ENCODE measurements at regions not wholly inside any gene's neighbourhood (a gene's known extent, or its start where the extent isn't known, plus 50 kb on each side); places are given as distances from the start of the nearest gene placed in this dataset.
A peak's percentile ranks its signal among the peaks of the same experiment; 100 is the strongest.

DNA sequence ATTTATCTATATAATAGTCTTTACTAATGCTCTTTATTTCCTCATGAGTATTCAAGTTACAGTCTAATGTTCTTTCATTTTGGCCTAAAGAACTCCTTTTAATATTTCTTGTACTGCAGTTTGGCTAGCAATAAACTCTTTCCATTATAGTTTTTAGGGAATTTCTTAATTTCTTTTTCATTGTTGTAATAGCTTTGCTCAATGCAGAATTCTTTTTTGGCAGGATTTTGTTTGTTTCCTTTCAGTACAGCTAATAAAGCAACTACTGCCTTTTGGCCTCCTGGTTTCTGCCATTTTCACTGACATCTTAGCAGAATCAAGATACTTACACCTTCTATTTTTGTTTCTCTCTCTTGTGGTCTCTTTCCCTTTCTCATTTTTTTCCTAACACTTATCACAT lies 390.4 kb upstream of the RGPD4 start:
- Histone ChIP-seq H3K27ac (no peak overlapping the region), H3K36me3 (no peaks in the 10 kb centered on the region), H3K9me3 (no peaks in the 10 kb centered on the region), H3K27me3 (no peaks in the 10 kb centered on the region), H3K4me3 (no peak overlapping the region), H3K4me1 (no peaks in the 10 kb centered on the region)
- intact Hi-C loops (cut with DNase I; ENCODE audit: low total_unique reads) = no loop called here
- DNase-seq = peak in 1 of 2 donors; percentile 17
- TF ChIP-seq, protein P1, sequence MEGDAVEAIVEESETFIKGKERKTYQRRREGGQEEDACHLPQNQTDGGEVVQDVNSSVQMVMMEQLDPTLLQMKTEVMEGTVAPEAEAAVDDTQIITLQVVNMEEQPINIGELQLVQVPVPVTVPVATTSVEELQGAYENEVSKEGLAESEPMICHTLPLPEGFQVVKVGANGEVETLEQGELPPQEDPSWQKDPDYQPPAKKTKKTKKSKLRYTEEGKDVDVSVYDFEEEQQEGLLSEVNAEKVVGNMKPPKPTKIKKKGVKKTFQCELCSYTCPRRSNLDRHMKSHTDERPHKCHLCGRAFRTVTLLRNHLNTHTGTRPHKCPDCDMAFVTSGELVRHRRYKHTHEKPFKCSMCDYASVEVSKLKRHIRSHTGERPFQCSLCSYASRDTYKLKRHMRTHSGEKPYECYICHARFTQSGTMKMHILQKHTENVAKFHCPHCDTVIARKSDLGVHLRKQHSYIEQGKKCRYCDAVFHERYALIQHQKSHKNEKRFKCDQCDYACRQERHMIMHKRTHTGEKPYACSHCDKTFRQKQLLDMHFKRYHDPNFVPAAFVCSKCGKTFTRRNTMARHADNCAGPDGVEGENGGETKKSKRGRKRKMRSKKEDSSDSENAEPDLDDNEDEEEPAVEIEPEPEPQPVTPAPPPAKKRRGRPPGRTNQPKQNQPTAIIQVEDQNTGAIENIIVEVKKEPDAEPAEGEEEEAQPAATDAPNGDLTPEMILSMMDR (IDR thresholded peaks at IDR 0.05) = no peak
- TF ChIP-seq POLR2A (IDR thresholded peaks at IDR 0.05) (no peak), POLR2AphosphoS5 (IDR thresholded peaks at IDR 0.05) (no peak), EP300 (IDR thresholded peaks at IDR 0.05) (no peak)

DNA sequence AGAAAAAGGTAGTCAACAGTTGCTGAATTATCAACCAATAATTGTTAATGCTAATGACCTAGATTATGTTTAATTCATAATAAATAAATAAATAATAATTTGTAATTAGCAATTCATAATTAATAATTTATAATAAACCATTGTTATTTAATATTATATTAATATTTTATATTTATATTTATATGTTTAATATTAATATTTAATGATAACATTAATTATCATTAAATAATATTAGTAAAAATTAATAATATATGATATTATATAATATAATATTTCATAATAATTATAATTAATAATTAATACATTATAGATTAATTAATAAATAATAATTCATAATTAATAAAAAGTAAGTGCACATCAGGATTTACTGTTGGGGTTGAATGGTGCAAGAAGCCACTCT lies 389.4 kb upstream of the RGPD4 start:
- intact Hi-C loops (cut with DNase I; ENCODE audit: low total_unique reads) = no loop called here
- TF ChIP-seq, protein P1 (IDR thresholded peaks at IDR 0.05) = no peak
- TF ChIP-seq POLR2A (IDR thresholded peaks at IDR 0.05) (no peak), EP300 (IDR thresholded peaks at IDR 0.05) (no peak), POLR2AphosphoS5 (IDR thresholded peaks at IDR 0.05) (no peak)
- Histone ChIP-seq H3K36me3 (no peaks in the 10 kb centered on the region), H3K27ac (no peak overlapping the region), H3K4me1 (no peaks in the 10 kb centered on the region), H3K9me3 (no peaks in the 10 kb centered on the region), H3K27me3 (no peaks in the 10 kb centered on the region), H3K4me3 (no peak overlapping the region)
- no peak for DNase-seq

GRCh38 chr2:107437807-107438206 lies 388.9 kb upstream of the RGPD4 start:
- H3K4me3 ChIP-seq = no peak overlapping the region
- H3K9me3 ChIP-seq = no peaks in the 10 kb centered on the region
- DNase-seq = no peak
- H3K4me1 ChIP-seq = no peaks in the 10 kb centered on the region
- H3K27ac ChIP-seq = no peak overlapping the region
- no peaks in the 10 kb centered on the region for H3K36me3 ChIP-seq
- 68 to 89% (median 81%) methylated on average over 2 of the region's 2 CpGs for WGBS, 5 donors
- intact Hi-C loops (cut with DNase I; ENCODE audit: low total_unique reads) = no loop called here
- TF ChIP-seq, protein P1 (IDR thresholded peaks at IDR 0.05) = no peak
- TF ChIP-seq POLR2AphosphoS5 (IDR thresholded peaks at IDR 0.05) (no peak), EP300 (IDR thresholded peaks at IDR 0.05) (no peak), POLR2A (IDR thresholded peaks at IDR 0.05) (no peak)
- no peaks in the 10 kb centered on the region for H3K27me3 ChIP-seq

- TF ChIP-seq POLR2AphosphoS5 (IDR thresholded peaks at IDR 0.05) (no peak), EP300 (IDR thresholded peaks at IDR 0.05) (no peak), POLR2A (IDR thresholded peaks at IDR 0.05) (no peak)
- TF ChIP-seq, protein P1 (IDR thresholded peaks at IDR 0.05) = no peak
- H3K36me3 ChIP-seq = no peaks in the 10 kb centered on the region
Measured at GRCh38 chr2:107448160-107448559, 378.5 kb upstream of the RGPD4 start.

More at GRCh38 chr2:107448160-107448559, 378.5 kb upstream of the RGPD4 start:
- no peak for DNase-seq
- WGBS, 5 donors = 76 to 93% (median 86%) methylated on average over 1 of the region's 1 CpG
- Histone ChIP-seq H3K27me3 (no peaks in the 10 kb centered on the region), H3K4me1 (no peaks in the 10 kb centered on the region), H3K27ac (no peak overlapping the region), H3K9me3 (no peaks in the 10 kb centered on the region), H3K4me3 (no peak overlapping the region)
- intact Hi-C loops (cut with DNase I; ENCODE audit: low total_unique reads) = no loop called here

Data from stomach (tissue), 8 donors.